ENCODE measurements at regions not wholly inside any gene's neighbourhood (a gene's known extent, or its start where the extent isn't known, plus 50 kb on each side); places are given as distances from the start of the nearest gene placed in this dataset.
"Not testable (repeated sequence)": the region's sequence is repeated elsewhere in the genome, so short reads cannot be mapped to it uniquely, and the experiment has no call there.

DNA sequence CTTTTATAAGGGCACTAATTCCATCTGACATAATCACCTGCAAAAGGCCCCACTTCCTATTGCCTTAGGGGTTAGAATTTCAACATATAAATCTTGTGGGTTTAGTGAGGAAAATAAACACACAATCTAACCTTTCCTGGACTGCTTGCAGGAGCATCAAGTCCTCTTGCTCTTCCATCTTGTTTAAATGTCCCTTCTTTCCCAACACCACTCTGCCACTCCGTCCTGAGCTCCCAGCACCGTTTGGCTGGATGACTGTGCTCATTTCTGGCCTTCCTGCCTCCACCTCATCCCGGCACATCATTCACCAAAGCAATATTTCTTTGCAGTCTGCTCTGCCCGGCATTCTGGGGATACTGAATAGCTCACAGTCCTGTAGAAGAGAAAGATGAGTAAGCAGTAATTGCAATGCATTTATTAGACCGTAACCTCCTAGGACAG is 247.8 kb downstream of the BCL2 start:
- DNase-seq (ENCODE audit: low spot score): no peak
- intact Hi-C loops (cut with DNase I): no loop called here

DNA sequence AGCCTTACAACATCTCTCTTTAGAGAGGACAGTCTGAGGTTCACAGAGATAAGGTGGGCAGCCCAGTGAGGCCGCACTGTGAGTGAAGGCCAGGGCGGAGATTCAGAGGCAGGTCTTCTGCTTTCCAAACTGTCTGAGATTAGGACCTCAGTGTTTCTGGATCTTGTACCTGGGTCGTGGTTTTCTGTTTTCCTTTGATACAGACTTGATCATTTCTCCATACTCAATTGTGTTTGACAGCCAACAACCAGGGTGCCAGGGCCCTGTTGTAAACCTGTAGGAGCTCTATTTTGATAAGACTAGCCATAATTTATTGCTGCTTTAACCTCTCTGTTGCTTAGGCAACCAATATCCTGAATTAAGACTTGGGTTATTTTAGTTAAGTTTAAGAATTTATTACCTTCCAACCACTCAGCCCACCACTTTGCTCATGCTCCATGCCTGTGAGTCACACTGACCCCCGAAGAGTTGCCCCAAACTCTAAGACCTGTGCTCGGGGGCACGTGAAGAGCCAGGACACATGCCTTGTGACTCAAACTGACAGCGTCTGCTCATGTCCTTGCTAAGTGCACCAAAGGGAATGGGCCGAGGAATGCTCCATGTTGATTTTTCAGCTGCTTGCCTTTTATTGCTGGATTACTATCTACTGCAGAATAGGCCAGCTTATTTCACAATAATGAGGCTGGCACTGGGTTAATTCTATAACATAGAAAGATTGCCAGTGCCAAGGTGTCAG is 248.6 kb downstream of the BCL2 start:
- no peak for DNase-seq (ENCODE audit: low spot score)
- intact Hi-C loops (cut with DNase I): no loop called here

DNA sequence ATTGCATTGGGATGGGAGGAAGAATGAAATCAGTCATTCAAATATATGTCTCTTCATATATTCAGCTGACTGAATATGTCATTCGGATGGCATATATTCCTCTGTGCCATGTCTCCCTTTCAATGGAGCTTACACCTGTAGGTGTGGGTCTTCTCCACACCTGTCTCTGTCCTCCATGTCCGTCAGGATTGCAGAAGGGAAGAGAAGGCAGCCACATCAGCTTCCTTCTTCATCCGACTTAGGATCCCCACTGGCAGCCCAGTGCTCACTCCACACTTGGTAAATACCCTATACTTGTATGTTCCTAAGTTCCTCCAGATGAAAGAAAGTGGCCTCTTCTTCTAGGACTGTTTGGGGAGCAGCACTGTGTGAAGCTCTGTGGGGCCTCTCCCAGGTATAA is 250.1 kb downstream of the BCL2 start:
- DNase-seq (ENCODE audit: low spot score): no peak
- intact Hi-C loops (cut with DNase I): no loop called here

DNA sequence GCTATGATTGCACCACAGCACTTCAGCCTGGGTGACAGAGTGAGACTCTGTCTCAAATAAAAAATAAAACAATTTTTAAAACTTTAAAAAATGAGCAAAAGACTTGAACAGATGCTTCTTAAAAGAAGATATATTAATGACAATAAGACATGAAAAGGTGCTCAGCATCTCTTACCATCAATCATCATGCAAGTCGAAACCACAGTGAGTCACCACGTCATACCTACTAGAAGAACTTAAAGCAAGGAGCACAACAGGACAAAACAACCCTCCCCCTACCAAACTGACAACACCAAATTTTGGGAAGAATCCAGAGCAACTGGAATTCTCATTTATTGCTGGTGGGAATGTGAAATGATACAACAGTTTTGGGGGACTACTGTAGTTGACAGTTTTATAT is 251.6 kb downstream of the BCL2 start:
- intact Hi-C loops (cut with DNase I): no loop called here
- DNase-seq (ENCODE audit: low spot score): no peak

DNA sequence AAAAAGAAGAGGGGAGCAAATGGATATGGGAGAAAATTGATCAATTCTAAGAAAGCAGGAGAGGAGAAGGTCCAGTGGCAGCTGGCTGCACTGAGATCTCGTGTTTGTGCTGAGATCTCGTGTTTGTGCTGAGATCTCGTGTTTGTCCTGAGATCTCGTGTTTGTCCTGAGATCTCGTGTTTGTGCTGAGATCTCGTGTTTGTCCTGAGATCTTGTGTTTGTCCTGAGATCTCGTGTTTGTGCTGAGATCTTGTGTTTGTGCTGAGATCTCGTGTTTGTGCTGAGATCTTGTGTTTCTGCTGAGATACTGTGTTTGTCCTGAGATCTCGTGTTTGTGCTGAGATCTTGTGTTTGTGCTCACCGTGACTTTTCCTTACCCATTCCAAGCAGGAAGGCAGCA is 254.4 kb downstream of the BCL2 start:
- intact Hi-C loops (cut with DNase I): no loop called here
- no peak for DNase-seq (ENCODE audit: low spot score)

DNA sequence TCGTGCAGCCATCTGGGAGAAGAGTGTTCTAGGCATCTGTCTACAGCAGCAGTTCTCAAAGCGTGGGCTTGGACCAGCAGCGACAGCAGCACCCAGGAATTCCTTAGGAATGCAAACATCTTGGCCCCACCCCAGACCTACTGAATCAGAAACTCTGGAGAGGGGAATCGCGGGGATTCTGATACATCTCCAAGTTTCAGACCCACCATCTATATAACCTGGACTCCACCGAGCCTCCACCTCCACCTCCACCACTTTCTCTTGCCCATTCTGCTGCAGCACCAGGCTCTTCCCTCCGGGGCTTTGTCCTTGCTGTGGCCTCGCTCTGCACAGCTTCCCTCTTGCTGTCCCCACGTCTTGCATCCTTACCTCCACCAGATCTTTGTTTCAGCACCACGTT is 256.4 kb downstream of the BCL2 start:
- DNase-seq (ENCODE audit: low spot score): no peak
- intact Hi-C loops (cut with DNase I): no loop called here

DNA sequence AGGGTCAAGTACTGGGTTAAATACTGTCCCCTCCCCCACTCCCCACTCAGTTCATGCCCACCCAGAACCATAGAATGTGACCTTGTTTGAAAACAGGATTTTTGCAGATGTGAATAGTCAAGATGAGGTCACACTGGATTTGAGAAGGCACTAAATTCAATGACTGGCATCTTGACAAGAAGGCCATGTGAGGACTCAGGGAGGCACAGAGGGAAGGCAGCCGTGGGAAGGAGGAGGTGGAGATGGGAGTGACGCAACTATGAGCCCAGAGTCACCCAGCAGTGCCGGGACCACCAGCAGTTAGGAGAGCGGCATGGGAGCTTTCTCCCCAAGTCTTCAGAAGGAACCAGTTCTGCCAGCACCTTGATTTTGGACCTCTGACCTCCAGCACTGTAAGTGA is 257.3 kb downstream of the BCL2 start:
- intact Hi-C loops (cut with DNase I): no loop called here
- DNase-seq (ENCODE audit: low spot score): no peak

DNA sequence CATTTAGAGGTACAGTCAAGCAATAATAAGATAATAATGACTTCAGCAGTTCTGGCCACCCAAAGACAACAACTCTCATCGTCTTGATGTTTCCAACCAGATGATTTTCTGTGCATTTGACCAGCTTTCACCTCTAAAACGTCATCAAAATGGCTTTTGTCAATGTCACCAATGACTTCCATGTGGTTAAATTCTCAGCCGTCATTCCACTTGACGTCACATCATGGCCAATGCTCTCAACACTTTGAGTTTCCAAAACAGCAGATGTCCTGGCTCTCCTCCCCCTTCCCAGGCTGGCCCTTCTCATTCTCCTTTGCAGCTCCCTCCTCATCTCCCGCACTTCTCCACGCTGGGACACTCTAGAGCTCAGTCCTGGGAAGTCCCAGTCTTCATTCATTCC is 258.3 kb downstream of the BCL2 start:
- DNase-seq (ENCODE audit: low spot score): no peak
- intact Hi-C loops (cut with DNase I): no loop called here

DNA sequence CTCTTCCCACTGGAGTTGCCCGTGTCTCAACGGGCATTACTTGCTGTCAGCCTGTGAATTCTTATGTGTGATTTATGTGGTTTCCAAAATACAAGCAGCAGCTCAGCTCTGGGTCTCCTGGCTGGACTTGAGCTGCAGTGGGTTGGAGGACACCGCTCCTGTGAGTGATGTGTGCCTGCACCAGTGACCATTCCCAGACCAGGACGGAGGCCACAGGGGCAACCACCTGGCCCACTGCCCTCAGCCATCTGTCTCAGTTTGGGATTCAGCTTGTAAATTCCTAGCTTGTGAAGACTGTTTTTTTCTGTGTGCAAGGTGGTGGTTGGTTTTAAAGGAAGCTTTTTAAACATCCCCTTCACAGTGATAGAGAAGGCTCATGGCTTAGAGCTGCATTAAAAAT is 261.0 kb downstream of the BCL2 start:
- no peak for DNase-seq (ENCODE audit: low spot score)
- intact Hi-C loops (cut with DNase I): no loop called here

DNA sequence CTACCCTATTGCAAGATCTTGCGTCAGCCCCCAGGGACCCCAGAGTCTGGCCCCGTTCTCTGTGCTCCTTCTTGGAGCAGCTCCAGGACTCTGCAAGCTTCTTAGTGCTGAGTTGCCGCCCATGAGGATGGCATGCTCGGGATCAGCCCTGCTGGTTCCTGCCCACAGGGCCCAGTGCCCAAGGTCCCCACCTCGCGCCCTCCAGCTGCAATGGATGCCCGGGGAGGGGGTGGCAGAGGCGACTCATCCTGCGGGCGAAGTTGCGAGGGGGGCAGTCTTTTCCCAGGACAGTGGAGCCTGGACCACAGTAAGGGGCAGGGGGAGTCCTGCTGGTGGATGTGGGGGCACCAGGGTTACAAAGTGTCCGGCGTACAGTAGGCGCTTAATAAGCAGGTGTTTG is 261.9 kb downstream of the BCL2 start:
- intact Hi-C loops (cut with DNase I): no loop called here
- DNase-seq (ENCODE audit: low spot score): no peak

DNA sequence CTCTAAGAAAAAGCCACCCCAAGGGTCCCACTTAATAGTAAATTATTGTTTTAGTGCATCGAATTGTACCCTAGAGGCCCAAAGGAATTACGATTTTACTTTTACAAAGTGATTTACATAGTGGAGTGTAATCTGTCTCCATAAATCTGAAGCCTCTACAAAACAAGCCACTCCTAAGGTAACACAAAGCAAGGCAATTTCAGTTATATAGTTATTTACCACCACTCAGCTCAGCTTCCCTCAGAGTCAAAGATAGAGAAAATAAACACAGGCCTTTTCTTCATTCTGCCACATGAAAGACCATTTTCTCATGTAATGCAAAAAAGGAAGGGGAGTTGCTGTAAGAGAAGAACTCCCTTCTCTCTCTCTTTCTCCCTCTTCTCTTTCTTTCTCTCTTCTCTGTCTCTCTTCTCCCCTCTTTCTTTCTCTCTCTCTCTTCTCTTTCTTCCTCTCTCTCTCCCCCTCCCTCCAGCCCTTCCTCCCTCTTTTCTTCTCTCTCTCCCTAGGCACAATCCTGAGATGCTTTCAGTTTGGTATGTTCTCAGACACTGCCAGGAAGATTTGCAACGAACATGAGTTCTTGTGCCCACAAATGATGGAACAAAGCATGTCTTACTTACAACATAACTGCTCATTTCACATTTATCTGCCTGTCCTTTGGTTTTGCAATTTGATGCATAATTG is 264.5 kb downstream of the BCL2 start:
- intact Hi-C loops (cut with DNase I): no loop called here
- DNase-seq (ENCODE audit: low spot score): no peak

DNA sequence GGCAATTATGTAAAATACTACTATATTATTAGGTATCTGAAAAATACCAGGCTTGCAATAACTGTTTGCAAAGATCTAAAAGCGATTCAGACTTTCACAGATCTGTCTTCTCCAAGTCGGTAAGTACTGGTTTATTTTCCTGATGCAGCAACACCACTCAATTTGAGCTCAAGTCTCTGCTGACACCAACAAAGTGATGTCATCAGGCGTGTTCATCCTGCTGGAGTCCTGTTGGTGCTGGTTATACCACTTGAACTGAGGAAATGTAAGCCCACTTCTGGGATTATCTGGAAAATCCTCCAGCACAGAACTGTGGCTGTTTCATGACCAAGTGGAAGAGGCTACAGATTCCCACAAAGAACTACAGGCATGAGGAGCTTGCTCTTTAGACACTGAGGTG is 267.6 kb downstream of the BCL2 start:
- no peak for DNase-seq (ENCODE audit: low spot score)
- intact Hi-C loops (cut with DNase I): no loop called here

DNA sequence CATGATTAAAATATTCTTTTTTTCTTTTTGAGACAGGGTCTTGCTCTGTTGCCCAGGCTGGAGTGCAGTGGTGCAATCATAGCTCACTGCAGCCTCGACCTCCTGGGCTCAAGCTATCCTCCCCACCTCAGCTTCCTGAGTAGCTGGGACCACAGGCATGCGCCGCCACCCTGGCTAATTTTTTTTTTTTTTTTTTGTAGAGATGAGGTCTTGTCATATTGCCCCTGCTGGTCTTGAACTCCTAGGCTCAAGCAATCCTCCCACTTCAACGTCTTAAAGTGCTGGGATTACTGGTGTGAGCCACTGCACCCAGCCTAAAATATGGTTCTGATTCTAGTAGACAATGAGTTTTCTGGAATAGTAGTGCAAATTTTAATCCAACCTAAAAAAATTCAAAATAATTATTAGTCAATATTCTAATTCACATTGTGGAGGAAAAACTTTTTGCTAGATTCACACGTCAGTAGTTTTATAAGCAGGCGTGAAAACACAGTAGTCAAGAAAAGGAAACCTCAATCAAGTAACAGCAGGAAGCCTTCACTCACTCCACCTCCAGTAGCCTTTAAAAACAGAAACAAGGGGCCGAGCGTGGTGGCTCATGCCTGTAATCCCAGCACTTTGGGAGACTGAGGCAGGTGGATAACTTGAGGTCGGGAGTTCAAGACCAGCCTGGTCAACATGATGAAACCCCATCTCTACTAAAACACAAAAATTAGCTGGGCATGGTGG is 268.7 kb downstream of the BCL2 start:
- intact Hi-C loops (cut with DNase I); DNase-seq (ENCODE audit: low spot score): not testable (repeated sequence)

DNA sequence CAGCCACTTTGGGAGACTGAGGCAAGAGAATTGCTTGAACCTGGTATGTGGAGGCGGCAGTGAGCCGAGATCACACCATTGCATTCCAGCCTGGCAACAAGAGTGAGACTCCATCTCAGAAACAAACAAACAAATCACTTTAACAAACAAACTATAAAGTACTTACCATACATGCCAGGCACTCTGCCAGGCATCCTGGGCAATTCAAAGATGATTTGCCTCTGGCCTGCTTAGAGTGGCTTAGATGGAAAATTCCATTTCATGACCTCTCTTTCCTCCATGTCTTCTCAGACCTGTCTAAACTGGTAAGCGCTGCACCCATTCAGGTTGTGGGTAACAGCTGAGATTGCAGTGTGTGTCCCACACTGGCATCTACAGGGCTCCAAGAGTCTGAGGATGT is 273.2 kb downstream of the BCL2 start:
- intact Hi-C loops (cut with DNase I): no loop called here
- no peak for DNase-seq (ENCODE audit: low spot score)

DNA sequence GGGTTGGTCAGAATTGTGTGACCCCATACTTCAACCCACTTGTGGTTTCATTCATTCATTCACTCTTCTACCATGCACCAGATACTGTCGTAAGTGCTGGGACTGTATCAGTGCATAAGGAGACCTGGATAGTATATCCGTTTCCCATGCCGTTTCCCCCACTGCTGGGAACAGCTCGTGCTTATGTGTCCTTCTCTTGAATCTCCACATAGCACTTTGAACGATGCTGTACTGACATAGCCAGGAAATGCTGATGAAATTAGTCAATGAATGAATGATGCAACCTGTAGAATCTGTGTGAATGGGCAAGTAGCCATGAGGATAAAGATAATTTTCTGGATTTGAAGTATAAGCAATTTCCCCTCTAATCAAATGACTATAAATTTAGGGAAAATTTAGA is 276.1 kb downstream of the BCL2 start:
- DNase-seq (ENCODE audit: low spot score): no peak
- intact Hi-C loops (cut with DNase I): loop anchor here (5.0 kb wide), 1 partner anchor 54 kb away; no protein-coding TSS in a partner anchor

DNA sequence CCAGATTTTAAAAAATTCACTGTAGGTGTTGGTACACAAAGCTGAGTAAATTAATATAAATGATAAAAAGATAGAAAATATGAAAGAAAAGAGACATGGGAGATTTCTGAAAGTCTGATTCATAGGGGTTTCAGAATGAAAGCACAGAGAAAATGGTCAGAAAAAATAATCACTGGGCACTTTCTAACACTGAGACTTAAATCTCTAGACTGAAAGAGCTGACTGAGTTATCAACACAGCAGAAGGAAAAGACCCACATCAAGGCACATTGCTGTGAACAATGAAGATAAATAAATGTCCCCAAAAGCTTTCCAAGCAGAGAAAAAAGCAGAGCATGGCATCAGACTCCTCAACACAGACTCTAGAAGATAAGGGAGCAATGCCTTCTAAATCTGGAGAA is 277.2 kb downstream of the BCL2 start:
- intact Hi-C loops (cut with DNase I): loop anchor here (5.0 kb wide), 1 partner anchor 55 kb away; no protein-coding TSS in a partner anchor
- no peak for DNase-seq (ENCODE audit: low spot score)

DNA sequence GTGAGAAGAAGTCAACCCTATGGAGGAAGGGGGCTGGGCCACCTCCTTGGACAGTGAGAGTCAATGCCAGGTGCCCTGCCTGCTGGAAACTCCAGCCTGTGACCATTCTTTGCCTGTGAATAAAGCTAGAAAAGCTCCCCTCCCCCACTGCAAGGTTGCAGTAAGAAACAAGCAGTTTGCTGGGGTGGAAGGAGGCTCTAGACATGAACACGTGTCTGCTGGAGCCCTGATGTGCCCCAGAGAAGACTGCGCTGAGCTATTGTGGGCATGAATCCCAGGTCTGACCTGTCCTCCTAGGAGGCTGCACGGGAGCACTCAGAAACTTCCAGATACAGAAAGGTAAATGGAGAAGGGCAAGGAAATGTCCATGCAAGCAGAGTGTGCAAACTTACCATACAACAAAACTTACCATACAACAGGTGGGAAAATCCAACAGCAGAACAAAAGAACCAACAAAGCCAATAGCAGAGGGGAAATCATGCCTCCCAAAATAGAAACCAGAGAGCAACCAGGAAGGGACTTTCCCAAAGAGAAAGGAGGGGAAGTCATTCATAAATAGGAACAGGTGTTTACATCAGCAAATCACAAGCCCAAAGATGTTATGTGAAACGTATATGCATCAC is 278.7 kb downstream of the BCL2 start:
- intact Hi-C loops (cut with DNase I): loop anchor here (5.0 kb wide), 1 partner anchor 56 kb away; no protein-coding TSS in a partner anchor

DNA sequence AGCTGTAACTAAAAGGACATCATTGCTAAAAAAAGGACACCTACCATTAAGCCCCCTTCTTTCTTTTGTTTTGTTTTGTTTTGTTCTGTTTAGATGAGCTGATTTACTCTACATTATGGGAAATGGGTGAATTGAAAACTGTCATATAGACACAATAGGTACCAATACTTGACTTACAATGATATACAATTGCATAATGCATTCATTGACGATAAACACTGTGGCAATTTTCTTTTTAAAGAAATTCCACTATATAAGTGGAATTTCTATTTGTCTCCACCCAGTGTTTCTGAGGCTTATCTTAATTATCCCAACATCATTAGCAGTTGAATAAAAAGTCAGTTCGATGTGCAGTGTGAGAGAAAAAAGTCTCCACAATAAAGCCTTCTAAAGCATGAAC is 282.1 kb downstream of the BCL2 start:
- intact Hi-C loops (cut with DNase I): no loop called here
- no peak for DNase-seq (ENCODE audit: low spot score)

More for the DNA sequence above, 278.7 kb downstream of the BCL2 start:
- no peak for DNase-seq (ENCODE audit: low spot score)

DNA sequence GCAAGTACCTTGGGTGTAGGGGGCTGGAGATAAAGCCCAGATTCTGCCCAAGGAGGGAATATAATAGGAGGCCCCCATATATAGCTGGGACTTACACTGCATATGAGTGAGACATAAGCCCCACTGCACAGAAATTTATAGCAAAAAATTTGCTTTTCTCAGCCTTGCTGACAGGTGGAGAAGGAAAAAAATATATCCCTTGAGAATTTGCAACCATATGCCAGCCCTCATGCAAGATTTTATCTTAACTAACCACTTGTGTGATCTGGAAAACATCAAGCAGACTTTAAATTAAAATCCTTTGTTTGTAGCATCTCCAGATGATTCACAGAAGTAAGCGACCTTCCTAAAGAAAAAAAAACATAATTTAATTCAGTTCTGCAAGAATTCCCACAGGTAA is 288.2 kb downstream of the BCL2 start:
- no peak for DNase-seq (ENCODE audit: low spot score)
- intact Hi-C loops (cut with DNase I): no loop called here

Measured in cardiac septum (tissue), 1 donor.